Stimulated activated memory B cell treated with anti-CD40 and anti-IgM and Interleukin-4, amounts not matched to agents 10 μg/mL and 1 μg/mL and 100 μg/mL, for 72 hours (primary cell): ENCODE measurements at regions not wholly inside any gene's neighbourhood (a gene's known extent, or its start where the extent isn't known, plus 50 kb on each side); places are given as distances from the start of the nearest gene placed in this dataset.
A peak's percentile ranks its signal among the peaks of the same experiment; 100 is the strongest.
"Not testable (repeated sequence)": the region's sequence is repeated elsewhere in the genome, so short reads cannot be mapped to it uniquely, and the experiment has no call there.

Experiments
- ATAC-seq: fragments of 150-1000 bp; cut with Tn5 transposase; 2 replicates; pipeline ENCODE4 v1.10.0; 2021
- H3K27ac Mint-ChIP-seq: one replicate; pipeline ENCODE4 v1.8.0; 2022; ENCODE audit warnings: mild to moderate bottlenecking, mixed read lengths
- H3K27me3 Mint-ChIP-seq: one replicate; pipeline ENCODE4 v1.8.0; 2022; ENCODE audit warnings: mixed read lengths
- H3K36me3 Mint-ChIP-seq: one replicate; pipeline ENCODE4 v1.8.0; 2022; ENCODE audit warnings: mixed read lengths
- H3K4me1 Mint-ChIP-seq: one replicate; pipeline ENCODE4 v1.8.0; 2022; ENCODE audit warnings: mixed read lengths
- H3K4me3 Mint-ChIP-seq: one replicate; pipeline ENCODE4 v1.8.0; 2022; ENCODE audit warnings: mild to moderate bottlenecking, moderate library complexity, mixed read lengths
- H3K9me3 Mint-ChIP-seq: one replicate; pipeline ENCODE4 v1.8.0; 2022; ENCODE audit warnings: mixed read lengths

DNA sequence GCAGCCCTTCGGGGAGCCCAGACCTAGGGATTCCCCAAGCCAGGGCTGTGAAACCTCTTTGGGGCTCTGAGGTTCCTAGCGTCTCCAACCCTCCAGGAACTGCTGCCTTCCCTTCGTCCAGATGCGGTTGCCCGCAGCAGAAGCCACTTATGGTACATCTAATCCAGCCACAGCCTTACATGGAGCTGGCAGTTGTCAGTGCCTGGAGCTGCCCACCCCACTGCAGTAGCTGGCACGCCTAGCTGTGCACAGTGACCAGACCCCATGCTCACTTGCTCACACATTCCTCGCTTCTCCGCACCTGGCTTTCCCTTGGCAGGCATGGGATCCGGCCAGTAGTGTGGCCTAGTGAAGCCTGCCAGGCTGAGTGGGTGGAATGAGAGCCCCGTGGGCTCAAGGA lies 547.6 kb downstream of the TBC1D32 start:
- peak; percentile 45 for ATAC-seq
- Mint-ChIP-seq H3K4me1 (no peaks in the 10 kb centered on the region), H3K9me3 (no peaks in the 10 kb centered on the region), H3K27me3 (no peaks in the 10 kb centered on the region), H3K36me3 (no peaks in the 10 kb centered on the region), H3K27ac (no peak overlapping the region), H3K4me3 (no peak overlapping the region)

DNA sequence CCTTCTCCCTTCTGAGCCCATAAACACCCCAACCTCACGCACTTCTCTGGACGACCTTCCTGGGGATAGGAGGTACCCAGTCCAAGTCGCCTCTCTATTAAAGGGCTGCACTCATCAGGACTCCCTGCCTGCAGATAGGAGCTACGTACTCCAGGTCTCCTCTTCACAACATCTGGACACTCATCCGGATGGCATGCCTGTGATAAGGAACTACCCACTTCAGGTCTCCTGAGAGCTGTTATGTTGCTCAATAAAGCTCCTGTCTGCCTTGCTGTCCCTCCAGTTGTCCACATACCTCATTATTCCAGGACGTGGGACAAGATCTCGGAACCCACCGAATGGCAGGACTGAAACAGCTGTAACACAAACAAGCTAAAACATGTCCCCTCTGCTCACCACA lies 548.0 kb downstream of the TBC1D32 start:
- Mint-ChIP-seq H3K9me3 (no peaks in the 10 kb centered on the region), H3K36me3 (no peaks in the 10 kb centered on the region), H3K4me1 (no peaks in the 10 kb centered on the region), H3K27me3 (no peaks in the 10 kb centered on the region), H3K27ac (no peak overlapping the region), H3K4me3 (no peak overlapping the region)
- peak; percentile 18 for ATAC-seq

DNA sequence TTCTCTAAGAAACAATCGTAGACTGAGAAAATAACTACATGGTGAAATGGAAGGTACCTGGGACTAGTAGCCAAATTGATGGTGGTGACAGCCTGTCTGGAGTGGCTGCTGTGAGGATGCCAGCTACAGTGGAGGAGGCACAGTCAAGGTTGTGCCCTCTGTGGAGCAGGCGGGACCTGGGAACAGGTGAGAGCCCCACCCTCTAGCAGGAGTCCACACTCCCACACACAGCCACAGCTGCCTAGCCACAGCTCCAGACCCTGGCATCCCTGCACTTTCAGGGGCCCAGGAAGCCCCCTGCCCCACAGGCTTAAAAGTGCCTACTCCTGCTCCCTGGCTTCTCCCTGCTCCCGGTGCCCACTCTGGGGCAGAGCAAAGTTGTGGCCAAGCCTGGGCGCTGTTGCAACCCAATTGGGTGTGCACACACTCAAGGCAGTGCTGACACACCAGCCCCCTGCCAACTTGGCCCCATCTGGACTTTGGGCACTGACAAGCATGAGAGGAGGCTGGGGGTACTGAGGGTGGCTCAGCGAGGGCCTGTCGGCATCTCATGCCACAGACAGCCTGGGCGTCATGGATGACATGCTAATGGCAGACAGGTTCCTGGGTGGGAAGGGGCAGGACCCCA lies 548.7 kb downstream of the TBC1D32 start:
- H3K4me3 Mint-ChIP-seq = no peak overlapping the region
- peak; percentile 49 for ATAC-seq
- H3K36me3 Mint-ChIP-seq = no peaks in the 10 kb centered on the region
- H3K9me3 Mint-ChIP-seq = no peaks in the 10 kb centered on the region
- no peaks in the 10 kb centered on the region for H3K27me3 Mint-ChIP-seq
- no peak overlapping the region for H3K27ac Mint-ChIP-seq
- no peaks in the 10 kb centered on the region for H3K4me1 Mint-ChIP-seq

- H3K4me1 Mint-ChIP-seq = no peaks in the 10 kb centered on the region
- H3K27ac Mint-ChIP-seq = no peak overlapping the region
- no peak overlapping the region for H3K4me3 Mint-ChIP-seq
- no peaks in the 10 kb centered on the region for H3K27me3 Mint-ChIP-seq
- peaks cover 9% of the 10 kb centered on the region for H3K9me3 Mint-ChIP-seq
- no peaks in the 10 kb centered on the region for H3K36me3 Mint-ChIP-seq
- peak; percentile 57 for ATAC-seq
These were observed 554.8 kb downstream of the TBC1D32 start for GRCh38 chr6:120779441-120779840.

DNA sequence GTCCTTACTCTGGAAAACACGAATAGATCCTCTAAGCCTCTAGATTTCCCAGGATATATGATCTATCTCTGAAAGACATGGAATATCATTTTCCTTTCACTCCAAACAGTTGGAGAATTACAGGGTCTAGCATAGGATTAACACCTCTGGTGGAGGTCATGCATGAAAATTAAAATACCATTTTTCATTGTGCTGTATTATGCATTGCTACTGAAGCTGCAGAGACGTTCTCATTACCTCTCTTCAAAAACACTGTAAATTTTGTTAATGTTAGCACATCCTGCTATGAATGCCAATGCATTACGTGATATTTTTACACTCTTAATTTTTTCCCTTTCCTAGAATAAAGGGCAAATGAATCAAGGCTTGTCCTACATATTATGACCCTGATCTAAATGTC lies 558.6 kb downstream of the TBC1D32 start:
- Mint-ChIP-seq H3K36me3 (no peaks in the 10 kb centered on the region), H3K4me1 (no peaks in the 10 kb centered on the region), H3K9me3 (peaks cover 9% of the 10 kb centered on the region), H3K27ac (no peak overlapping the region), H3K27me3 (no peaks in the 10 kb centered on the region), H3K4me3 (no peak overlapping the region)
- no peak for ATAC-seq

DNA sequence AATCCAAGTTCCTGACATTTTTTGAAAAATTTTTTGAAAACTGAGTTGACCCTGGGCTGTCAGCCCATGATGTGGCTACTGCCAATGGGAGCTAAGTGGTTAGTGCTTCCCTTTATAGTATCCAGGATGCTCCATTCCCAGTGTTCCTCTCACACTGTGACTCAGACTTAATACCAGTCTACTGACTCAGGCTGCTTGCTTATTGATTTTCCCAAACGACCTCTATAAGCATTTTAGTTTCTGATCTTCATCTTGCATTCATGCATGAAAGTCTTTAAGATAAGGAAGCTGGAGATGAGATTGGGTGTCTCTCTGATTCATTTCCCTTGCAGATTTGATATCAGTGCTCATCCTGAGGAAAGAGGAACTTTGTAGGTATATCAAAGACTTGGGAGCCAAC lies 560.0 kb downstream of the TBC1D32 start:
- H3K27ac Mint-ChIP-seq = no peak overlapping the region
- no peaks in the 10 kb centered on the region for H3K27me3 Mint-ChIP-seq
- no peak for ATAC-seq
- no peaks in the 10 kb centered on the region for H3K36me3 Mint-ChIP-seq
- no peak overlapping the region for H3K4me3 Mint-ChIP-seq
- H3K9me3 Mint-ChIP-seq = peaks cover 9% of the 10 kb centered on the region
- H3K4me1 Mint-ChIP-seq = no peaks in the 10 kb centered on the region

GRCh38 chr6:120771019-120771418 lies 563.3 kb downstream of the TBC1D32 start:
- no peak for ATAC-seq
- no peaks in the 10 kb centered on the region for H3K36me3 Mint-ChIP-seq
- H3K4me1 Mint-ChIP-seq = no peaks in the 10 kb centered on the region

DNA sequence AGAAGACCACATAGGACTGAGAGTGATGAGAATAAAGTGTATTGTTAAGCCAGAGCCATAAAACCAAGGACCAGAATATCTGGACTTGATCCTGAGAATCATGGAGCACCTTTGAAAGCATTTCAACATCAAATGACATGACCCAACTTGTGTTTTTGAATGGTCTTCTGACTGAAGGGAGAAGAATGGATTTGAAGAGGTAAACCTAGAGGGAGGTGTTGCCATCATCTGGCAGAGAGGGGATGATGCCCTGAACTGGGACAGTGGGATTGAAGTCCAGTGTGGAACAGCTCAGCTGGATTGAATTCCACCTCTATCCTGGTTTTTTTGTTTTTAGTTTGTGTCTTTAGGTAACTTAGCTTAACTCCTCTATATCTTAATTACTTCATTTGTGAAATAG lies 570.0 kb downstream of the TBC1D32 start:
- H3K4me3 Mint-ChIP-seq = no peak overlapping the region
- ATAC-seq = no peak
- no peaks in the 10 kb centered on the region for H3K27me3 Mint-ChIP-seq
- no peaks in the 10 kb centered on the region for H3K4me1 Mint-ChIP-seq
- no peaks in the 10 kb centered on the region for H3K9me3 Mint-ChIP-seq
- H3K36me3 Mint-ChIP-seq = no peaks in the 10 kb centered on the region
- H3K27ac Mint-ChIP-seq = no peak overlapping the region

More at GRCh38 chr6:120771019-120771418, 563.3 kb downstream of the TBC1D32 start:
- H3K9me3 Mint-ChIP-seq = no peaks in the 10 kb centered on the region
- H3K4me3 Mint-ChIP-seq = no peak overlapping the region
- no peak overlapping the region for H3K27ac Mint-ChIP-seq
- H3K27me3 Mint-ChIP-seq = no peaks in the 10 kb centered on the region

DNA sequence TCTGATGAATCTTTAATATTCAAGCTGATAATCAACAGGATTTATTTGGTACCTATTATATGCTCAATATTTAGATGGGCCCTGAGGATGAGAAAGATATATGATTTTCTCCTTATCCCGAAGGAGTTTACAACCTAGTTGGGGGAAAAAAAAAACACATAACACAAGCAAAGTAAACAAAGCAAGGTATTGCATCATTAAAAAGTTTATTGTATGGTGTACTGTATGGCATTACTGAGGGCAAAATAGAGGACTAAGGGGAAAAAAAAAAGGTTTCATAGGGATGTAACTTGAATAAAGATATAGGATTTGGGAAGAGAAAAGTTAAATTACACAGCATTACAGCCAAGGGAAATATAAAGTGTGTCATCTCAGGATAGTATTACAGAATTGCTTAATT lies 574.7 kb downstream of the TBC1D32 start:
- no peaks in the 10 kb centered on the region for H3K27me3 Mint-ChIP-seq
- H3K4me1 Mint-ChIP-seq = no peaks in the 10 kb centered on the region
- ATAC-seq = no peak
- no peaks in the 10 kb centered on the region for H3K9me3 Mint-ChIP-seq
- H3K36me3 Mint-ChIP-seq = no peaks in the 10 kb centered on the region
- no peak overlapping the region for H3K27ac Mint-ChIP-seq
- no peak overlapping the region for H3K4me3 Mint-ChIP-seq

GRCh38 chr6:120748574-120748973 lies 585.7 kb downstream of the TBC1D32 start:
- H3K4me3 Mint-ChIP-seq, H3K27me3 Mint-ChIP-seq, H3K9me3 Mint-ChIP-seq, H3K4me1 Mint-ChIP-seq, H3K27ac Mint-ChIP-seq, ATAC-seq, H3K36me3 Mint-ChIP-seq: not testable (repeated sequence)

DNA sequence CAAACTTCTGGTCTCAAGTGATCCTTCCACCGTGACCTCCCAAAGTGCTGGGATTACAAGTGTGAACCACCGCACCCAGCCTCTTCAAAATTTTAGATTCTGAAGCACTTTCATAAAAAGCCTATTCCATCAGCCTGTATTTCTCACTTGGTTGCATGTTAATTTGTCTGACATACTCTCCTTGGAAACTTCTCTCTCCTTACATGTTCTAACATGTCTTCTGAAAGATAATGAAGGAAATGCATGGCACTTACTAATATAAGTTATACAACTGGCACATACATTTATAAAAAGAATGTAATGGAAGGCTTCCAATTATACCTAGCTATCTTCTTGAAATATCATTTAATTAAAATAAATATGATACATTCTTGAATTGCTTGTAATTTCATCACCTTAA lies 597.5 kb downstream of the TBC1D32 start:
- Mint-ChIP-seq H3K9me3 (peaks cover 7% of the 10 kb centered on the region), H3K36me3 (no peaks in the 10 kb centered on the region), H3K4me1 (no peaks in the 10 kb centered on the region), H3K27ac (no peak overlapping the region), H3K4me3 (no peak overlapping the region), H3K27me3 (no peaks in the 10 kb centered on the region)
- ATAC-seq = no peak

DNA sequence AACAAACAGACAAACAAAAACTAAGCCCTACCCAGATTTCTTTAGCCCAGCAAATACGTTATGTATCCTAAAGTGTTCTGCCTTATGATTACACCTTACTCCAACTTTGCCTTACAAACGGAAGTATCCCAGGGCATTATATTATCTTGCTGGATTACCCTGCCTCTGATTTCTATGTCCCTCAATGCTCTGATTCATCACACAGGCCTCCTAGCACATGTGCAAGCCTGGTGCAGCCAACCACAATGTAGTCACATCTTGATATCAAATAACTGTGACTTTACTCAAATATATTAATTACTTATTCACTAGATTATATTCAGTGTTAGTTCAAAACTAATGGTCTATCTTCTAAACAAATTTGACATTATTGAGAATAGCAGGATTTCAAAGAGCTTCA lies 598.6 kb downstream of the TBC1D32 start:
- Mint-ChIP-seq H3K36me3 (no peaks in the 10 kb centered on the region), H3K27ac (no peak overlapping the region), H3K27me3 (no peaks in the 10 kb centered on the region), H3K9me3 (peaks cover 9% of the 10 kb centered on the region), H3K4me1 (no peaks in the 10 kb centered on the region), H3K4me3 (no peak overlapping the region)
- ATAC-seq = no peak

DNA sequence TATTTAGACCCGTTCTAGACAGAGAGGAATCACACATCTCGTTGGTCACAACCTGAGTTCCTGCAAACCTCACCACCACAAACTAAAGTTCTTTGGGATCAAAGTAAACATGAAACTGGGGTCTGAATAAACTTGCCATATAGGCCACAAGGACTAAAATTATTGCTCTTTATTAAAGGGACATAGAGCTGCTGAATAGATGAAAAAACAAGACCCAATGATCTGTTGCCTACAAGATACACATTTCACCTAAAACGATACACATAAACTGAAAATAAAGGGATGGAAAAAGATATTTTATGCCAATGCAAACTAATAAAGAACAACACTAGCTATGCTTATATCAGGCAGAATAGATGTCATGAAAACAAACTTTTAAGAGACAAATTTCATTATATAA lies 623.0 kb downstream of the TBC1D32 start:
- H3K27ac Mint-ChIP-seq = no peak overlapping the region
- H3K9me3 Mint-ChIP-seq = peaks cover 11% of the 10 kb centered on the region
- no peaks in the 10 kb centered on the region for H3K27me3 Mint-ChIP-seq
- ATAC-seq = no peak
- no peaks in the 10 kb centered on the region for H3K4me1 Mint-ChIP-seq
- H3K4me3 Mint-ChIP-seq = no peak overlapping the region
- no peaks in the 10 kb centered on the region for H3K36me3 Mint-ChIP-seq

GRCh38 chr6:120700001-120700400 lies 634.3 kb downstream of the TBC1D32 start:
- Mint-ChIP-seq H3K27me3 (no peaks in the 10 kb centered on the region), H3K4me1 (no peaks in the 10 kb centered on the region), H3K9me3 (peaks cover 4% of the 10 kb centered on the region), H3K27ac (no peak overlapping the region), H3K4me3 (no peak overlapping the region), H3K36me3 (no peaks in the 10 kb centered on the region)
- no peak for ATAC-seq

- Mint-ChIP-seq H3K4me3 (no peak overlapping the region), H3K4me1 (no peaks in the 10 kb centered on the region), H3K36me3 (no peaks in the 10 kb centered on the region), H3K27me3 (no peaks in the 10 kb centered on the region), H3K9me3 (no peaks in the 10 kb centered on the region), H3K27ac (no peak overlapping the region)
- no peak for ATAC-seq
These were observed 647.8 kb downstream of the TBC1D32 start for GRCh38 chr6:120686492-120686891.

GRCh38 chr6:120682145-120682544 lies 652.1 kb downstream of the TBC1D32 start:
- H3K27ac Mint-ChIP-seq = no peak overlapping the region
- no peak overlapping the region for H3K4me3 Mint-ChIP-seq
- H3K9me3 Mint-ChIP-seq = peaks cover 3% of the 10 kb centered on the region
- no peaks in the 10 kb centered on the region for H3K36me3 Mint-ChIP-seq
- H3K4me1 Mint-ChIP-seq = no peaks in the 10 kb centered on the region
- ATAC-seq = no peak
- H3K27me3 Mint-ChIP-seq = no peaks in the 10 kb centered on the region

GRCh38 chr6:120681204-120681603 lies 653.1 kb downstream of the TBC1D32 start:
- H3K27ac Mint-ChIP-seq = no peak overlapping the region
- H3K9me3 Mint-ChIP-seq = peaks cover 3% of the 10 kb centered on the region
- H3K4me1 Mint-ChIP-seq = no peaks in the 10 kb centered on the region
- H3K4me3 Mint-ChIP-seq = no peak overlapping the region
- no peaks in the 10 kb centered on the region for H3K36me3 Mint-ChIP-seq
- H3K27me3 Mint-ChIP-seq = no peaks in the 10 kb centered on the region
- no peak for ATAC-seq
